Cardiac muscle cell (in vitro differentiated cells and primary cell): ENCODE measurements at regions not wholly inside any gene's neighbourhood (a gene's known extent, or its start where the extent isn't known, plus 50 kb on each side); places are given as distances from the start of the nearest gene placed in this dataset.

Source experiments
- DNase-seq, 2 donors: peaks; one replicate each; pipeline versions ENCODE4 v3.0.0 to v3.0.0-alpha.2; 2010 to 2017; ENCODE audit warnings: low read depth in 1 of 2, low spot score in 1 of 2
- H3K27ac ChIP-seq: fragments of 200-600 bp; sonication (generic); 2 replicates; pipeline ENCODE4 v1.5.1; 2016
- H3K27me3 ChIP-seq: fragments of 200-600 bp; sonication (generic); 2 replicates; pipeline ENCODE4 v1.6.0; 2016; ENCODE audit warnings: control low read depth
- H3K36me3 ChIP-seq: fragments of 200-600 bp; sonication (generic); 2 replicates; pipeline ENCODE4 v1.5.1; 2016; ENCODE audit warnings: control low read depth
- H3K4me1 ChIP-seq: fragments of 200-600 bp; sonication (generic); 2 replicates; pipeline ENCODE4 v1.8.1; 2017; ENCODE audit warnings: low read depth, mild to moderate bottlenecking, mixed run types
- H3K4me3 ChIP-seq: fragments of 200-600 bp; sonication (generic); 2 replicates; pipeline ENCODE4 v1.5.1; 2016; ENCODE audit warnings: mild to moderate bottlenecking
- H3K9me3 ChIP-seq: fragments of 200-600 bp; sonication (generic); 2 replicates; pipeline ENCODE4 v1.5.1; 2017; ENCODE audit warnings: low read depth, mild to moderate bottlenecking, control low read depth
- CTCF ChIP-seq: IDR thresholded peaks from 2 replicates; pipeline ENCODE4 v1.5.1; 2012; ENCODE audit warnings: low read depth, mild to moderate bottlenecking, low read length

DNA sequence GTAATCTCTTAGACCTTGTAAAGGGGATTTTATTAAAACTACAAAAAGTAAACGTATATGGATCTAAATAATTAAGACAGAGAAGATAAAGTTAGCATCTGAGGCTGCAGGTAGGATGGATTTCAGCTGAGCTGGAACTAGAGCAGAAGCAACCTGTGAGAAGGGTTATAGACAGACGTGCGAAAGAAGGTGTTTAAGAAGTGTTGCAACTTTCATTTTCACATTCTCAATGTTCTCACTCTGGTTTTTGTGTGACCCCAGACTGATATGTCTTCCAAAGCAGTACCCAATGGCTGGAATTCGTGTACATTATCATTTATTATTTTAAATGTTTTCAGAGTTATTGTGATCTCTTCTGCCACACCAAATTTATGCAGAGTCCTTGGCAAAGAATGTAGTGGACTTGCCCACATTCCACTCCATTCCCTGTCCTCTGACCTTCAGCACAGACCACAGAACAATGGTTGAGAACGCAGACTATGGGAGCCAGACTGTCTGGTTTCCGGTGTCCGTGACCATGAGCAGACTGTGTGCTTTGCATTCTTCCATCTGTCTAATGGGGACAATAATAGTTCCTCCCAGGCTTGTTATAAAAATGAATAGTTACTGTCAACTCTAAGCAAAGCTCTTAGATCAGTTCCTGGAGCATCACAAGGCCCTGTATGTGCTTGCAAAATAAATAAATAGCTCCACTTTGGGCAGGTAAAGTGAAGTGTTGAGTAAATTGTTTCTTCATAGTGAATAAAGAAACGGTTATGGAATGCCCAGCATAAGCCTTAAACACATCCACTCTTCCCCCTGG, 140.6 kb upstream of the SAMSN1 start:
- Histone ChIP-seq H3K36me3 (no peaks in the 10 kb centered on the region), H3K27ac (no peak overlapping the region), H3K27me3 (no peaks in the 10 kb centered on the region), H3K4me1 (peaks cover 10% of the 10 kb centered on the region), H3K4me3 (no peak overlapping the region), H3K9me3 (no peaks in the 10 kb centered on the region)
- TF ChIP-seq CTCF, result no peak
- no peak for DNase-seq

GRCh38 chr21:14685568-14685967, 139.5 kb upstream of the SAMSN1 start:
- no peaks in the 10 kb centered on the region for H3K36me3 ChIP-seq
- no peaks in the 10 kb centered on the region for H3K9me3 ChIP-seq
- no peak for TF ChIP-seq CTCF
- H3K27ac ChIP-seq, result no peak overlapping the region
- no peaks in the 10 kb centered on the region for H3K27me3 ChIP-seq
- H3K4me1 ChIP-seq, result peaks cover 10% of the 10 kb centered on the region
- no peak for DNase-seq
- no peak overlapping the region for H3K4me3 ChIP-seq

DNA sequence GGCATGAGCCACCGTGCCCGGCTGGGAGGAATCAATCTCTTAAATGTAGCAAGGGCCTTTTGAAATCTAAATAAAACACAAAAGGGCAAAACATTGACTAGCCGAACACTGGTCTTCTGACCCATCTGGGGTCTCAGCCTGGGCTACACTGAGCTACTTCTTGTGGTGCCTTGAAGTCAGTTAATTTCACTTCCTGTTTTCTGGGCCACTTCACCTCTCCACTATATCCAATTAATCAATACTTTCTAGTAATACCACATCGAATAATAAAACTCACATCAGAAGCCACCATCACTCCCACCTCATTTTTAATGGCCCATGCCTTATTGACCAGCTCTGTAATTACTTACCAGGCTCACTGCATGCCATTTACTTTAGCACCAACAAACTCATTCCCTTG, 138.0 kb upstream of the SAMSN1 start:
- TF ChIP-seq CTCF, result no peak
- DNase-seq, result no peak
- Histone ChIP-seq H3K27ac (no peak overlapping the region), H3K4me3 (no peak overlapping the region), H3K36me3 (no peaks in the 10 kb centered on the region), H3K9me3 (no peaks in the 10 kb centered on the region), H3K27me3 (no peaks in the 10 kb centered on the region), H3K4me1 (peaks cover 6% of the 10 kb centered on the region)

DNA sequence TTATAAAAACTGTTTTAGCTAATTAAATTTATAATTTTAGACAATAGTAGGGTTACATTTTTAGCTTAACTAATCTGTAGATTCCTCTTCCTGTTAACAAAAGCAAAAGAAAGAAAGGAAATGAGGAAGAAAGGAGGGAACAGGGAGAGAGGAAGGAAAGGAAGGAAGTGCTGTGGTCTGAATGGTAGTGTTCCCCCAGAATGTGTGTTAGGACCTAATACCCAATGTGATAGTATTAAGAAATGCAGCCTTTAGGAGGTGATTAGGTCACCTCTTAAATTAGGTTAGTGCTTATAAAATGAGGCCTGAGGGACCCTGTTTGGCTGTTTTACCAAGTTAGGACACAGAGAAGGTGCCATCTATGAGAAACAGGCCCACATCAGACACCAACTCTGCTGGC, 136.9 kb upstream of the SAMSN1 start:
- Histone ChIP-seq H3K36me3 (no peaks in the 10 kb centered on the region), H3K4me3 (no peak overlapping the region), H3K27me3 (no peaks in the 10 kb centered on the region), H3K9me3 (no peaks in the 10 kb centered on the region), H3K27ac (no peak overlapping the region), H3K4me1 (no peaks in the 10 kb centered on the region)
- DNase-seq, result no peak
- no peak for TF ChIP-seq CTCF

DNA sequence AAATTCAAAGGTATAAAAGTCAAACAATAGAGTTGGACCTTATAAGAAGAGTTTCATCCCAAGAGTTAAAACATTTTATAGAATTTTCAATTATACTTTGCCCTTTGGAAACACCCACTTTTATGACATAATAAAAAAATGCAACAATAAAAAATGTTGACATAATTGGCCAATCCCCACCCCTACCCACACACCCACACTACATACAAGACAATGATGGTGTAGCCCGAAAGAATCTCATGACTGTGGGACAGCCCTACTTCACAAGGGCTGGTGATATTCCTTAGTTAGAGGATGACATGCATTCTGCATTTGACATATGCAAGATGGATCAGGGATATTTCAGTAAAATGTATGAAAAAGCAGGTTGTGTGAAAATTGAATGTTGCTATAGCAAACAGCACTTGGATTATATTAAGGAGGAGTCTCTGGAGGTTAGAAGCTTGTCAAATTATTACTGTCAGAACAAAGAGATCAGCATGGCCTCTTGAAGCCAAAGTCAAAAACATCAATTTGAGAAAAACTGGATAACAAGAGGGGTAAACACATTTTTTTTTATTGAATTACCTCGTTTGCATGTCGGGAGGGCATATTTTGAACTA, 133.0 kb upstream of the SAMSN1 start:
- Histone ChIP-seq H3K27ac (no peak overlapping the region), H3K27me3 (no peaks in the 10 kb centered on the region), H3K9me3 (no peaks in the 10 kb centered on the region), H3K4me1 (peaks cover 9% of the 10 kb centered on the region), H3K4me3 (no peak overlapping the region), H3K36me3 (no peaks in the 10 kb centered on the region)
- no peak for DNase-seq
- no peak for TF ChIP-seq CTCF
